SK-N-SH (cell line): ENCODE measurements at regions not wholly inside any gene's neighbourhood (a gene's known extent, or its start where the extent isn't known, plus 50 kb on each side); places are given as distances from the start of the nearest gene placed in this dataset.

Experiments used
- CTCF ChIA-PET: fragments of 300-600, 350-600 bp; formaldehyde crosslinking; extraction: SDS; loops from one replicate; lab custom pipeline; 2021; lab: Yijun Ruan, JAX
- POLR2A ChIA-PET: fragments of 350-600 bp; sonication (Branson Sonifier 250); formaldehyde crosslinking; extraction: SDS; loops from one replicate; lab custom pipeline; 2020; ENCODE audit warnings: antibody characterized with exemption, inconsistent platforms; lab: Yijun Ruan, JAX
- DNase-seq: peaks from one replicate; pipeline ENCODE4 v3.0.0; 2012
- H2AFZ ChIP-seq: fragments of 200-600 bp; sonication (generic); 2 replicates; pipeline ENCODE4 v1.8.1; 2016; ENCODE audit warnings: antibody characterized with exemption, mild to moderate bottlenecking, low read depth
- H3F3A ChIP-seq: fragments of 200-600 bp; sonication (generic); replicated peaks from 2 replicates; pipeline ENCODE3; 2016; ENCODE audit warnings: antibody characterized with exemption, mild to moderate bottlenecking; ENCODE audit not compliant: insufficient read depth
- H3K27ac ChIP-seq, 2 experiments: fragments of 200-500 bp in 1 of 2; fragments of 200-600 bp in 1 of 2; sonication (Bioruptor generic) in 1 of 2; sonication (generic), shearing (Covaris generic) in 1 of 2; 2 replicates each; pipeline versions ENCODE4 v1.5.1 to v1.6.1; 2014 to 2016; ENCODE audit warnings: low read depth in 2 of 2, inconsistent platforms in 1 of 2, low read length in 1 of 2, mild to moderate bottlenecking in 1 of 2, mixed read lengths in 1 of 2
- H3K27me3 ChIP-seq: fragments of 200-600 bp; sonication (generic), shearing (Covaris generic); 2 replicates; pipeline ENCODE4 v1.6.1; 2016; ENCODE audit warnings: mixed run types; ENCODE audit not compliant: insufficient read depth
- H3K36me3 ChIP-seq, 2 experiments: fragments of 200-500 bp in 1 of 2; fragments of 200-600 bp in 1 of 2; sonication (Bioruptor generic) in 1 of 2; sonication (generic) in 1 of 2; replicated peaks in 1 of 2; 2 replicates each; pipeline versions ENCODE3 to v1.5.1; 2014 to 2016; ENCODE audit warnings: low read length in 1 of 2, mild to moderate bottlenecking in 1 of 2; ENCODE audit not compliant: insufficient read depth in 2 of 2, control insufficient read depth in 1 of 2
- H3K4me1 ChIP-seq, 2 experiments: fragments of 200-500 bp in 1 of 2; fragments of 200-600 bp in 1 of 2; sonication (Bioruptor generic) in 1 of 2; sonication (generic), shearing (Covaris generic) in 1 of 2; 2 replicates each; pipeline versions ENCODE4 v1.5.1 to v1.6.1; 2014 to 2016; ENCODE audit warnings: low read depth in 1 of 2, low read length in 1 of 2, mixed run types in 1 of 2; ENCODE audit not compliant: insufficient read depth in 2 of 2, control insufficient read depth in 1 of 2
- H3K4me2 ChIP-seq: fragments of 200-600 bp; sonication (generic), shearing (Covaris generic); 2 replicates; pipeline ENCODE4 v1.6.1; 2017; ENCODE audit warnings: mixed run types
- H3K4me3 ChIP-seq, 2 experiments: fragments of 200-500 bp in 1 of 2; fragments of 200-600 bp in 1 of 2; sonication (Bioruptor generic) in 1 of 2; sonication (generic), shearing (Covaris generic) in 1 of 2; 2 replicates each; pipeline versions ENCODE4 v1.5.1 to v1.8.1; 2014 to 2016; ENCODE audit warnings: low read depth in 2 of 2, inconsistent platforms in 1 of 2, low read length in 1 of 2, mild to moderate bottlenecking in 1 of 2, mixed read lengths in 1 of 2, moderate library complexity in 1 of 2
- H3K79me2 ChIP-seq: fragments of 200-600 bp; sonication (generic); 2 replicates; pipeline ENCODE4 v1.8.1; 2017; ENCODE audit warnings: mild to moderate bottlenecking; ENCODE audit not compliant: insufficient read depth
- H3K9ac ChIP-seq: fragments of 200-600 bp; sonication (generic); 2 replicates; pipeline ENCODE4 v1.6.1; 2017; ENCODE audit warnings: mixed run types
- H3K9me2 ChIP-seq: fragments of 200-600 bp; sonication (generic); 2 replicates; pipeline ENCODE4 v1.6.1; 2017; ENCODE audit warnings: mixed run types
- H3K9me3 ChIP-seq: fragments of 200-600 bp; sonication (generic); 2 replicates; pipeline ENCODE4 v1.6.1; 2017; ENCODE audit warnings: mixed run types, mild to moderate bottlenecking, moderate library complexity
- H4K20me1 ChIP-seq: fragments of 200-600 bp; sonication (generic); 2 replicates; pipeline ENCODE4 v1.6.1; 2017; ENCODE audit warnings: mild to moderate bottlenecking, mixed run types; ENCODE audit not compliant: insufficient read depth
- CHD2 ChIP-seq: fragments of 150-350 bp; IDR thresholded peaks from 2 replicates; pipeline ENCODE4 v1.6.1; 2018; ENCODE audit warnings: low read length; ENCODE audit not compliant: partially characterized antibody
- ELF1 ChIP-seq: IDR thresholded peaks from 2 replicates; pipeline ENCODE4 v1.4.0; 2012
- EP300 ChIP-seq, 2 experiments: IDR thresholded peaks; 2 replicates each; pipeline versions ENCODE4 v1.4.0 to v1.6.1; 2012; ENCODE audit warnings: borderline replicate concordance in 1 of 2, low read depth in 1 of 2, low read length in 1 of 2
- EZH2phosphoT487 ChIP-seq: fragments of 200-600 bp; sonication (generic); IDR thresholded peaks from 2 replicates; pipeline ENCODE4 v1.6.1; 2017; ENCODE audit warnings: low read depth, mixed run types, mild to moderate bottlenecking, antibody characterized with exemption, moderate library complexity, borderline replicate concordance
- FOSL2 ChIP-seq: IDR thresholded peaks from 2 replicates; pipeline ENCODE4 v1.4.0; 2012; ENCODE audit warnings: low read depth, mild to moderate bottlenecking, moderate library complexity, borderline replicate concordance
- FOXJ3 ChIP-seq: sonication (generic); formaldehyde crosslinking; IDR thresholded peaks from 2 replicates; pipeline ENCODE4 v1.5.1; 2020; ENCODE audit warnings: mild to moderate bottlenecking, missing genetic modification reagents
- FOXM1 ChIP-seq: IDR thresholded peaks from 2 replicates; pipeline ENCODE4 v1.4.0; 2012; ENCODE audit warnings: low read depth, mild to moderate bottlenecking
- GABPA ChIP-seq: IDR thresholded peaks from 2 replicates; pipeline ENCODE4 v1.4.0; 2012; ENCODE audit warnings: low read depth, mild to moderate bottlenecking
- IRF3 ChIP-seq: fragments of 150-350 bp; IDR thresholded peaks from 2 replicates; pipeline ENCODE4 v1.6.1; 2016; ENCODE audit warnings: mild to moderate bottlenecking, low read depth, low read length
- JUND ChIP-seq: IDR thresholded peaks from 2 replicates; pipeline ENCODE4 v1.4.0; 2012
- MXI1 ChIP-seq: IDR thresholded peaks from 2 replicates; pipeline ENCODE4 v1.6.1; 2012; ENCODE audit warnings: mild to moderate bottlenecking, low read depth, low read length, improper control_type of control experiment
- NFIC ChIP-seq: IDR thresholded peaks from 2 replicates; pipeline ENCODE4 v1.4.0; 2012; ENCODE audit warnings: borderline replicate concordance
- NRF1 ChIP-seq: IDR thresholded peaks from 2 replicates; pipeline ENCODE4 v1.6.1; 2012; ENCODE audit warnings: low read depth, mild to moderate bottlenecking, low read length
- POLR2AphosphoS5 ChIP-seq: IDR thresholded peaks from 2 replicates; pipeline ENCODE4 v1.6.1; 2012; ENCODE audit warnings: low read depth, low read length
- RAD21 ChIP-seq: IDR thresholded peaks from 2 replicates; pipeline ENCODE4 v1.6.1; 2012; ENCODE audit warnings: mild to moderate bottlenecking, low read length
- SIN3A ChIP-seq: IDR thresholded peaks from 2 replicates; pipeline ENCODE4 v1.6.1; 2012; ENCODE audit warnings: low read depth, mild to moderate bottlenecking, low read length, moderate library complexity, borderline replicate concordance
- TCF12 ChIP-seq: IDR thresholded peaks from 2 replicates; pipeline ENCODE4 v1.4.0; 2012
- TEAD4 ChIP-seq: IDR thresholded peaks from 2 replicates; pipeline ENCODE4 v1.4.0; 2012; ENCODE audit warnings: mild to moderate bottlenecking, borderline replicate concordance; ENCODE audit not compliant: insufficient read depth
- USF1 ChIP-seq: IDR thresholded peaks from 2 replicates; pipeline ENCODE4 v1.4.0; 2012; ENCODE audit warnings: low read depth, borderline replicate concordance
- YY1 ChIP-seq: IDR thresholded peaks from 2 replicates; pipeline ENCODE4 v1.4.0; 2012; ENCODE audit warnings: low read depth, mild to moderate bottlenecking
- WGBS: methylation state at CpG from one replicate; pipeline ENCODE4 v1.1.6; 2017; ENCODE audit warnings: low lambda C conversion rate; 5-methylcytosine and 5-hydroxymethylcytosine counted together

- no peaks in the 10 kb centered on the region for H3K9me2 ChIP-seq
- POLR2A ChIA-PET: no interaction called here
- H4K20me1 ChIP-seq: no peaks in the 10 kb centered on the region
- H3F3A ChIP-seq: no peaks in the 10 kb centered on the region
- no peak for TF ChIP-seq RAD21
- TF ChIP-seq, all 33 proteins: peak for 0
- WGBS: 59% methylated on average over 4 of the region's 4 CpGs
- Histone ChIP-seq H3K4me1 (no peaks in the 10 kb centered on the region), H3K27ac (no peak overlapping the region), H2AFZ (no peak overlapping the region), H3K36me3 (no peaks in the 10 kb centered on the region), H3K4me2 (no peak overlapping the region), H3K9me3 (no peaks in the 10 kb centered on the region), H3K27me3 (no peaks in the 10 kb centered on the region), H3K79me2 (no peaks in the 10 kb centered on the region), H3K9ac (no peak overlapping the region), H3K4me3 (no peak overlapping the region)
- DNase-seq: no peak
- CTCF ChIA-PET: no interaction called here
Observed at GRCh38 chr12:24470050-24470449, 478.9 kb downstream of the BCAT1 start.

GRCh38 chr12:24469089-24469488, 479.8 kb downstream of the BCAT1 start:
- Histone ChIP-seq H3K4me2 (no peak overlapping the region), H3K27ac (no peak overlapping the region), H3K9me3 (no peaks in the 10 kb centered on the region), H3K4me1 (no peaks in the 10 kb centered on the region), H3K36me3 (no peaks in the 10 kb centered on the region), H3K9ac (no peak overlapping the region), H4K20me1 (no peaks in the 10 kb centered on the region), H3K9me2 (no peaks in the 10 kb centered on the region), H3K79me2 (no peaks in the 10 kb centered on the region), H3K27me3 (no peaks in the 10 kb centered on the region), H3F3A (no peaks in the 10 kb centered on the region), H2AFZ (no peak overlapping the region), H3K4me3 (no peak overlapping the region)
- TF ChIP-seq FOXM1 (no peak), JUND (no peak), TEAD4 (no peak), TCF12 (no peak), EZH2phosphoT487 (no peak), CHD2 (no peak), USF1 (no peak), YY1 (no peak), SIN3A (no peak), FOSL2 (no peak), GABPA (no peak)
- 69% methylated on average over 9 of the region's 10 CpGs for WGBS
- ChIA-PET POLR2A (no interaction called here), CTCF (no interaction called here)
- DNase-seq: no peak

- H3K9me2 ChIP-seq: no peaks in the 10 kb centered on the region
- H2AFZ ChIP-seq: no peak overlapping the region
- no peaks in the 10 kb centered on the region for H4K20me1 ChIP-seq
- no peak overlapping the region for H3K4me3 ChIP-seq
- CTCF ChIA-PET: no interaction called here
- POLR2A ChIA-PET: no interaction called here
- 60% methylated on average over 3 of the region's 3 CpGs for WGBS
- no peaks in the 10 kb centered on the region for H3K4me1 ChIP-seq
- H3K36me3 ChIP-seq: no peaks in the 10 kb centered on the region
- H3K27me3 ChIP-seq: no peaks in the 10 kb centered on the region
- H3K9me3 ChIP-seq: no peaks in the 10 kb centered on the region
- no peak for TF ChIP-seq POLR2AphosphoS5
- TF ChIP-seq EZH2phosphoT487: no peak
- no peak for TF ChIP-seq YY1
- no peak for TF ChIP-seq SIN3A
- TF ChIP-seq MXI1: no peak
- TF ChIP-seq RAD21: no peak
- TF ChIP-seq FOXJ3 (CRISPR knock-in tag): no peak
- no peak for TF ChIP-seq ELF1
- no peak for TF ChIP-seq NRF1
- TF ChIP-seq IRF3: no peak
- TF ChIP-seq NFIC: no peak
- no peak for TF ChIP-seq JUND
- no peak for TF ChIP-seq EP300 (IDR thresholded peaks at IDR 0.05; ENCODE audit: borderline replicate concordance in 1 of 2, low read depth in 1 of 2, low read length in 1 of 2)
- TF ChIP-seq, all 33 proteins: peak for 0
- H3K9ac ChIP-seq: no peak overlapping the region
- H3K4me2 ChIP-seq: no peak overlapping the region
- H3K27ac ChIP-seq: no peak overlapping the region
- no peaks in the 10 kb centered on the region for H3F3A ChIP-seq
- no peak for DNase-seq
- no peaks in the 10 kb centered on the region for H3K79me2 ChIP-seq
Observed at GRCh38 chr12:24467226-24467625, 481.7 kb downstream of the BCAT1 start.
